CD4-positive, alpha-beta memory T cell (primary cell): ENCODE measurements at regions not wholly inside any gene's neighbourhood (a gene's known extent, or its start where the extent isn't known, plus 50 kb on each side); places are given as distances from the start of the nearest gene placed in this dataset.

Source experiments
- CTCF ChIA-PET: fragments of 350-600 bp; sonication (Branson Sonifier 250); formaldehyde crosslinking; loops from one replicate; lab custom pipeline; 2021; ENCODE audit warnings: inconsistent platforms; ENCODE audit not compliant: partially characterized antibody; lab: Charles Lee
- POLR2A ChIA-PET: fragments of 350-600 bp; sonication (Branson Sonifier 250); formaldehyde crosslinking; loops from one replicate; lab custom pipeline; 2021; ENCODE audit not compliant: partially characterized antibody; lab: Charles Lee
- DNase-seq, 5 donors: peaks; one replicate each; pipeline versions ENCODE4 v3.0.0 to v3.0.0-alpha.2; 2020 to 2022; ENCODE audit warnings: mixed read lengths in 1 of 5
- H3K27ac ChIP-seq: one replicate; pipeline ENCODE4 v1.7.0; 2013; ENCODE audit warnings: low read depth, low read length
- H3K27me3 ChIP-seq: 2 replicates; pipeline ENCODE4 v1.7.0; 2013; ENCODE audit warnings: mild to moderate bottlenecking, low read length, moderate library complexity; ENCODE audit not compliant: insufficient read depth
- H3K36me3 ChIP-seq: 2 replicates; pipeline ENCODE4 v1.7.0; 2013; ENCODE audit warnings: mild to moderate bottlenecking, low read length, moderate library complexity; ENCODE audit not compliant: insufficient read depth
- H3K4me1 ChIP-seq: 2 replicates; pipeline ENCODE4 v1.7.0; 2013; ENCODE audit warnings: mild to moderate bottlenecking, low read length, moderate library complexity; ENCODE audit not compliant: insufficient read depth
- H3K4me3 ChIP-seq, 2 donors: one replicate each; pipeline ENCODE4 v1.7.0; 2013; ENCODE audit warnings: low read length in 2 of 2, mild to moderate bottlenecking in 1 of 2
- H3K9me3 ChIP-seq, 2 donors: one replicate each; pipeline ENCODE4 v1.7.0; 2013; ENCODE audit warnings: low read length in 2 of 2, control low read depth in 1 of 2; ENCODE audit not compliant: control insufficient read depth in 1 of 2
- H3K27ac Mint-ChIP-seq, 7 donors: one replicate each; pipeline ENCODE4 v1.8.0; 2020 to 2021; ENCODE audit warnings: mixed read lengths in 7 of 7, mild to moderate bottlenecking in 6 of 7, inconsistent platforms in 3 of 7, moderate library complexity in 3 of 7
- H3K27me3 Mint-ChIP-seq, 2 donors: one replicate each; pipeline ENCODE4 v1.8.0; 2020 to 2021; ENCODE audit warnings: mixed read lengths in 2 of 2
- H3K36me3 Mint-ChIP-seq, 2 donors: one replicate each; pipeline ENCODE4 v1.8.0; 2020 to 2021; ENCODE audit warnings: mixed read lengths in 2 of 2, inconsistent platforms in 1 of 2, mild to moderate bottlenecking in 1 of 2
- H3K4me1 Mint-ChIP-seq, 4 donors: one replicate each; pipeline ENCODE4 v1.8.0; 2020 to 2021; ENCODE audit warnings: mixed read lengths in 4 of 4, mild to moderate bottlenecking in 1 of 4
- H3K4me3 Mint-ChIP-seq, 8 donors: one replicate each; pipeline ENCODE4 v1.8.0; 2020 to 2021; ENCODE audit warnings: mixed read lengths in 8 of 8, mild to moderate bottlenecking in 7 of 8, moderate library complexity in 6 of 8, inconsistent platforms in 3 of 8
- H3K9me3 Mint-ChIP-seq, 8 donors: one replicate each; pipeline ENCODE4 v1.8.0; 2020 to 2021; ENCODE audit warnings: mixed read lengths in 8 of 8, mild to moderate bottlenecking in 5 of 8, inconsistent platforms in 3 of 8, moderate library complexity in 1 of 8
- intact Hi-C: fragments of 100-400 bp; cut with micrococcal nuclease; formaldehyde crosslinking; loops from one replicate; pipeline ENCODE4 v1.15.1; 2023

DNA sequence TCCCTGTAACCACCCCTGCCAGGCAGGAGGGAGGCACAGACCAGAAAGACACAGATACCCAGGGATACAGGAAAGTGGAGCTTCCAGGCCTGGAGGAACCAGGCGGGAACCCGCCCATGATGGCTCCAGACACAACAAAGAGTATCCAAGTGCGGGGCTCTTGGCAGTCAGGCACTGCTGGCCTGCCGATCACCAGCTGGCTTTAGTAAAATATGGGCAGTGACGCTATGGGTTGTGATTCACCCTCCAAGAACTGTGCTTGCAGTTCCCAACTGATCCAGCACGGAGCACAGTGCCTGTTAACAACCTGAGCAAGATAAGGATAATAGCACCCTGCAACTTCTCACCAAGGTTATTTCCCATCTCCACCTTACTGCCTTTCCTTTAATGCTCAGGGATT lies 463.3 kb downstream of the IRX1 start:
- Mint-ChIP-seq H3K4me1 (no peaks in the 10 kb centered on the region), H3K4me3 (no peak overlapping the region), H3K9me3 (peaks cover 2 to 15% (median 7%) of the 10 kb centered on the region in 8 donors), H3K36me3 (no peaks in the 10 kb centered on the region), H3K27me3 (no peaks in the 10 kb centered on the region), H3K27ac (no peak overlapping the region)
- H3K9me3 ChIP-seq = peaks cover 0 to 3% of the 10 kb centered on the region in 2 donors
- no peaks in the 10 kb centered on the region for H3K36me3 ChIP-seq
- no peaks in the 10 kb centered on the region for H3K4me1 ChIP-seq
- no peak for DNase-seq
- no peaks in the 10 kb centered on the region for H3K27me3 ChIP-seq
- intact Hi-C loops = no loop called here
- H3K4me3 ChIP-seq = no peak overlapping the region
- H3K27ac ChIP-seq = no peak overlapping the region
- CTCF ChIA-PET = no interaction called here
- POLR2A ChIA-PET = no interaction called here

DNA sequence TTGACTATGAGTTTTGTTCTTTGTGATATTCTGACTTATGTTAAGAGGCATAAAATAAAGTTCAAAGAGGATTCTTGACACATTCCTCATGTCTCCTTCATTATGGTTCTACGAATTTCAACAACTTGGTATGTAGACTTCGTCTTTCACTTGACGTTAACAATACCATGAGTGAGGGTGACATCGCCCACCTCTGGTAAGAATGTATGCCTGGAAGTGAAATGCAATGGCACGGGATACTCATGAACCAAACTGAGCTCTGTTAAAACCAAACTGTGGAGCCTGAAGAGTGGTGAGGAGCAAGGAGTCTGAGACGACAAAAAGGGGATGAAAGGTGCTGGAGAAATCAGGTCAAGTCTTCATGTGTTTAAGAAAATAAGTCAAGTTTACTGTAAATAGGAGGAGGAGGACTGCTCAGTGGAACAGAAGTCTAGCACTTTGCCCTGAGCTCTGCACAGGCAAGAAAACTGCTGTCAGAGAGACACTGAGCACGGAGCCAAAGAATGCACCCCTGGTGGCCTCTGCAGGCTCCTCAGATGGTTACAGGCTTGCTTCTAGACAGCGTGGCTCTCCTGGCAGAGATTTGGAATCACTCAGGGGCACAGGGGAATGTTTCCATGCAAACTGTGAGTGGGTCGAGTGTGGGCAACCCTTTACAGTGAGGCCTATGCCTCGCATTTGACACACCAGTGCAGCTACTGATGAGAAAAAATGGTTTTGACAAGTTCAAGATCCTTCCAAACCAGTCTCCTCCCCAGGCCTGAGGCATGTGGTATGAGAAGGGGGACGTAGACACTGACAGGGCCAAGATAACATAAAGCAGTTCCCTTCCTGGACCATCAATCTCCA lies 470.1 kb downstream of the IRX1 start:
- no peak overlapping the region for H3K4me3 ChIP-seq
- no peak overlapping the region for H3K27ac ChIP-seq
- CTCF ChIA-PET = no interaction called here
- DNase-seq = no peak
- H3K36me3 ChIP-seq = no peaks in the 10 kb centered on the region
- H3K27me3 ChIP-seq = no peaks in the 10 kb centered on the region
- no peaks in the 10 kb centered on the region for H3K4me1 ChIP-seq
- H3K9me3 Mint-ChIP-seq = peaks cover 2 to 15% (median 7%) of the 10 kb centered on the region in 8 donors
- no peaks in the 10 kb centered on the region for H3K27me3 Mint-ChIP-seq
- no peaks in the 10 kb centered on the region for H3K36me3 Mint-ChIP-seq
- H3K27ac Mint-ChIP-seq = no peak overlapping the region
- intact Hi-C loops = no loop called here
- no peaks in the 10 kb centered on the region for H3K9me3 ChIP-seq
- POLR2A ChIA-PET = no interaction called here
- H3K4me1 Mint-ChIP-seq = no peaks in the 10 kb centered on the region
- no peak overlapping the region for H3K4me3 Mint-ChIP-seq

DNA sequence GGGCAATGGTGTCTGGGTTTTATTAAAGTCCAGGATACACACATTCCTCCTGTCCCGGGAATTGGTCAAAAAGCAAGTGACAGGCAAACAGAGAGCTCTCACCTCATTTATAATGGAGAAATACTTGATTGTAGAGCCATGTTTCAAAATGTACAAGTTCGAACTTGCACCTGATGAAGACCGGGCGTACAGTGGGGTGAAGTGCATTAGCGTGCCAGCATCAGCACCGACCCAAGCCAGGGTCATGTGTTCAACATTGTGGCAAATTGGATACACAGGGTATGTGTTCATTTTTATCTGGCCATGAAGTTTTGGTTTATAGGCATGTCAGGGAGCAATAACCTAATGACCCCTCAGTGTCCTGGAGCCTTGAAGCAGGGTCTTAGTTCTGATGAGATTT lies 472.5 kb downstream of the IRX1 start:
- H3K27ac ChIP-seq = no peak overlapping the region
- intact Hi-C loops = no loop called here
- ChIA-PET CTCF (no interaction called here), POLR2A (no interaction called here)
- H3K4me3 Mint-ChIP-seq = no peak overlapping the region
- no peaks in the 10 kb centered on the region for H3K4me1 ChIP-seq
- no peaks in the 10 kb centered on the region for H3K36me3 ChIP-seq
- no peak for DNase-seq
- H3K27ac Mint-ChIP-seq = no peak overlapping the region
- H3K27me3 Mint-ChIP-seq = no peaks in the 10 kb centered on the region
- H3K36me3 Mint-ChIP-seq = no peaks in the 10 kb centered on the region
- no peaks in the 10 kb centered on the region for H3K27me3 ChIP-seq
- peaks cover 0 to 14% (median 6%) of the 10 kb centered on the region in 8 donors for H3K9me3 Mint-ChIP-seq
- H3K4me1 Mint-ChIP-seq = no peaks in the 10 kb centered on the region
- H3K9me3 ChIP-seq = no peaks in the 10 kb centered on the region
- no peak overlapping the region for H3K4me3 ChIP-seq

- no peaks in the 10 kb centered on the region for H3K36me3 Mint-ChIP-seq
Observed at GRCh38 chr5:4078544-4078943, 482.9 kb downstream of the IRX1 start.

DNA sequence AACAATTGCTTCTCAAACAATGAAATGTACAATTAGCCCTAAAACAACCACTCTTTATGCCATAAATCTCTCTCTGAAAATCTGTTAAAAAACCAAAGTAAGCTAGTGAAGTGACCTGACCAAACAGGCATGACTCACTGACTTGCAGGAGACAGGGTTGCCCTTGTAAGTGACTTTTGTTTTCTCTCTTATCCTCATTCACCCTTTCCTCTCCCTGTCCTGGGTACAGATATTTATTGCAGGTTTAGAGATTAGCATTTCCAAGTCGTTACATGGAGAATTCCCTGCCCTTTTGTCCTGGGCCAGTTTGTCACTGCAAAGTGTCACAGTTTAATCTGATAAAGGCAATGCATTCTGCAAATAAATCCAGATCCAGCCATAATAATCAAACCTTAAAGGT lies 484.2 kb downstream of the IRX1 start:
- H3K4me1 Mint-ChIP-seq = no peaks in the 10 kb centered on the region
- no peaks in the 10 kb centered on the region for H3K27me3 ChIP-seq
- ChIA-PET POLR2A (no interaction called here), CTCF (no interaction called here)
- peaks cover 7 to 35% (median 12%) of the 10 kb centered on the region in 8 donors for H3K9me3 Mint-ChIP-seq
- no peaks in the 10 kb centered on the region for H3K9me3 ChIP-seq
- intact Hi-C loops = no loop called here
- no peaks in the 10 kb centered on the region for H3K36me3 Mint-ChIP-seq
- H3K27ac Mint-ChIP-seq = no peak overlapping the region
- H3K27ac ChIP-seq = no peak overlapping the region
- no peak for DNase-seq
- H3K36me3 ChIP-seq = no peaks in the 10 kb centered on the region
- no peak overlapping the region for H3K4me3 ChIP-seq
- no peak overlapping the region for H3K4me3 Mint-ChIP-seq
- no peaks in the 10 kb centered on the region for H3K27me3 Mint-ChIP-seq
- H3K4me1 ChIP-seq = no peaks in the 10 kb centered on the region

More at GRCh38 chr5:4078544-4078943, 482.9 kb downstream of the IRX1 start:
- ChIA-PET POLR2A (no interaction called here), CTCF (no interaction called here)
- no peak overlapping the region for H3K4me3 ChIP-seq
- peaks cover 7 to 35% (median 13%) of the 10 kb centered on the region in 8 donors for H3K9me3 Mint-ChIP-seq
- H3K4me3 Mint-ChIP-seq = no peak overlapping the region
- no peaks in the 10 kb centered on the region for H3K4me1 Mint-ChIP-seq
- no peaks in the 10 kb centered on the region for H3K36me3 ChIP-seq
- DNase-seq = no peak
- no peaks in the 10 kb centered on the region for H3K4me1 ChIP-seq
- H3K27me3 ChIP-seq = no peaks in the 10 kb centered on the region
- intact Hi-C loops = no loop called here
- H3K27ac ChIP-seq = no peak overlapping the region
- H3K27me3 Mint-ChIP-seq = no peaks in the 10 kb centered on the region
- no peak overlapping the region for H3K27ac Mint-ChIP-seq
- H3K9me3 ChIP-seq = no peaks in the 10 kb centered on the region

GRCh38 chr5:4080370-4080769 lies 484.7 kb downstream of the IRX1 start:
- intact Hi-C loops = no loop called here
- Histone ChIP-seq H3K4me3 (no peak overlapping the region), H3K27ac (no peak overlapping the region), H3K4me1 (no peaks in the 10 kb centered on the region), H3K9me3 (no peaks in the 10 kb centered on the region), H3K36me3 (no peaks in the 10 kb centered on the region), H3K27me3 (no peaks in the 10 kb centered on the region)
- Mint-ChIP-seq H3K4me1 (no peaks in the 10 kb centered on the region), H3K27ac (no peak overlapping the region), H3K27me3 (no peaks in the 10 kb centered on the region), H3K4me3 (no peak overlapping the region), H3K9me3 (peaks cover 6 to 32% (median 10%) of the 10 kb centered on the region in 8 donors), H3K36me3 (no peaks in the 10 kb centered on the region)
- ChIA-PET POLR2A (no interaction called here), CTCF (no interaction called here)
- DNase-seq = no peak

- H3K4me1 ChIP-seq = no peaks in the 10 kb centered on the region
- no peaks in the 10 kb centered on the region for H3K27me3 Mint-ChIP-seq
- H3K4me3 ChIP-seq = no peak overlapping the region
- H3K36me3 ChIP-seq = no peaks in the 10 kb centered on the region
- H3K36me3 Mint-ChIP-seq = no peaks in the 10 kb centered on the region
- H3K9me3 ChIP-seq = no peaks in the 10 kb centered on the region
- H3K27ac ChIP-seq = no peak overlapping the region
- no peaks in the 10 kb centered on the region for H3K4me1 Mint-ChIP-seq
- DNase-seq = no peak
- ChIA-PET POLR2A (no interaction called here), CTCF (no interaction called here)
- no peak overlapping the region for H3K4me3 Mint-ChIP-seq
- no peaks in the 10 kb centered on the region for H3K27me3 ChIP-seq
- intact Hi-C loops = no loop called here
- no peak overlapping the region for H3K27ac Mint-ChIP-seq
- H3K9me3 Mint-ChIP-seq = peaks cover 4 to 36% (median 9%) of the 10 kb centered on the region in 8 donors
Observed at GRCh38 chr5:4081059-4081458, 485.4 kb downstream of the IRX1 start.
